MM.1S (cell line): ENCODE measurements at regions not wholly inside any gene's neighbourhood (a gene's known extent, or its start where the extent isn't known, plus 50 kb on each side); places are given as distances from the start of the nearest gene placed in this dataset.

Experiments used
- DNase-seq: peaks from one replicate; pipeline ENCODE4 v3.0.0-alpha.2; 2015
- H2AFZ ChIP-seq: fragments of 300-600 bp; sonication (generic); 2 replicates; pipeline ENCODE4 v1.6.0; 2016; ENCODE audit warnings: antibody characterized with exemption, low read length
- H3F3A ChIP-seq: fragments of 300-600 bp; sonication (generic); 2 replicates; pipeline ENCODE4 v1.6.1; 2016; ENCODE audit warnings: mild to moderate bottlenecking, antibody characterized with exemption, low read length, moderate library complexity, mixed read lengths; ENCODE audit not compliant: insufficient read depth
- H3K27ac ChIP-seq: fragments of 300-600 bp; sonication (generic); 2 replicates; pipeline ENCODE4 v1.5.1; 2016; ENCODE audit warnings: mild to moderate bottlenecking, low read length
- H3K27me3 ChIP-seq: fragments of 300-600 bp; sonication (generic); replicated peaks from 2 replicates; pipeline ENCODE4 v1.6.0; 2016; ENCODE audit warnings: low read length; ENCODE audit not compliant: insufficient read depth
- H3K36me3 ChIP-seq: fragments of 300-600 bp; sonication (generic); replicated peaks from 2 replicates; pipeline ENCODE4 v1.6.1; 2016; ENCODE audit warnings: mild to moderate bottlenecking, low read length, mixed read lengths; ENCODE audit not compliant: insufficient read depth
- H3K4me1 ChIP-seq: fragments of 300-600 bp; sonication (generic); 2 replicates; pipeline ENCODE4 v1.6.1; 2016; ENCODE audit warnings: low read length, mixed read lengths
- H3K4me2 ChIP-seq: fragments of 300-600 bp; sonication (generic); 2 replicates; pipeline ENCODE4 v1.6.0; 2016; ENCODE audit warnings: low read depth, low read length
- H3K4me3 ChIP-seq: fragments of 300-600 bp; sonication (generic); 2 replicates; pipeline ENCODE4 v1.5.1; 2016; ENCODE audit warnings: low read length, mixed read lengths
- H3K79me2 ChIP-seq: fragments of 300-600 bp; sonication (generic); 2 replicates; pipeline ENCODE4 v1.6.1; 2016; ENCODE audit warnings: mixed run types, low read length, mixed read lengths
- H3K9ac ChIP-seq: fragments of 300-600 bp; sonication (generic); 2 replicates; pipeline ENCODE4 v1.6.1; 2016; ENCODE audit warnings: low read length, mixed read lengths
- H3K9me2 ChIP-seq: fragments of 300-600 bp; sonication (generic); replicated peaks from 2 replicates; pipeline ENCODE4 v1.6.1; 2016; ENCODE audit warnings: mild to moderate bottlenecking, low read length, mixed read lengths; ENCODE audit not compliant: insufficient read depth
- H3K9me3 ChIP-seq: fragments of 300-600 bp; sonication (generic); replicated peaks from 2 replicates; pipeline ENCODE4 v1.6.1; 2016; ENCODE audit warnings: mild to moderate bottlenecking, low read length, mixed read lengths; ENCODE audit not compliant: insufficient read depth
- H4K20me1 ChIP-seq: fragments of 300-600 bp; sonication (generic); 2 replicates; pipeline ENCODE4 v1.6.1; 2016; ENCODE audit warnings: mild to moderate bottlenecking, low read length, moderate library complexity, mixed read lengths; ENCODE audit not compliant: insufficient read depth
- EZH2 ChIP-seq: fragments of 300-600 bp; sonication (generic); optimal IDR thresholded peaks from 2 replicates; pipeline ENCODE3; 2017; ENCODE audit warnings: low read depth, mild to moderate bottlenecking, antibody characterized with exemption, low read length, mixed read lengths
- EZH2phosphoT487 ChIP-seq: fragments of 300-600 bp; sonication (generic); IDR thresholded peaks from 2 replicates; pipeline ENCODE4 v1.6.1; 2018; ENCODE audit warnings: antibody characterized with exemption, low read length
- TF ChIP-seq, protein P1 (sequence below): fragments of 300-600 bp; sonication (generic); IDR thresholded peaks from 2 replicates; pipeline ENCODE4 v1.5.1; 2016; ENCODE audit warnings: antibody characterized with exemption, low read length, mixed read lengths

DNA sequence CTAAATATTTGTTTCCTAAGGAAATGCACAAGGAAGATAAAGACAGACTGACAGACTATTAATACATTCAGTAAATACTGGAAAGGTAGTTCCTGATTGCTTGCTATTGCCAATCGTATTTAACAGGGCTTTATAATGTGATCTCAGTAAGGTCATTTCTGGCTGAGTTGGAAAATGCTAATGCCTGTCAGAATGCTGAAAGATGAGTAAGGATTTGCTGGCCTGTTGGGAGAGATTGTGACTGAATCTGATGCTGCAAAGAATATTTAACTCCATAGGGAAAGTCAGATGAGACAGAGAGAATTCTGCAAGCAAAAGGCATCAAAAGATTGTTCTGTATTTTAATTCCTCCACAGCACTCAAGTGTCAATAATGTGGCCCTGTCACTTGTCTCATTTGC is 169.0 kb downstream of the BEND2 start:
- no peaks in the 10 kb centered on the region for H3K27me3 ChIP-seq
- H3K9me2 ChIP-seq: no peaks in the 10 kb centered on the region
- no peaks in the 10 kb centered on the region for H3K36me3 ChIP-seq
- DNase-seq: no peak
- no peaks in the 10 kb centered on the region for H3K79me2 ChIP-seq
- TF ChIP-seq, protein P1, sequence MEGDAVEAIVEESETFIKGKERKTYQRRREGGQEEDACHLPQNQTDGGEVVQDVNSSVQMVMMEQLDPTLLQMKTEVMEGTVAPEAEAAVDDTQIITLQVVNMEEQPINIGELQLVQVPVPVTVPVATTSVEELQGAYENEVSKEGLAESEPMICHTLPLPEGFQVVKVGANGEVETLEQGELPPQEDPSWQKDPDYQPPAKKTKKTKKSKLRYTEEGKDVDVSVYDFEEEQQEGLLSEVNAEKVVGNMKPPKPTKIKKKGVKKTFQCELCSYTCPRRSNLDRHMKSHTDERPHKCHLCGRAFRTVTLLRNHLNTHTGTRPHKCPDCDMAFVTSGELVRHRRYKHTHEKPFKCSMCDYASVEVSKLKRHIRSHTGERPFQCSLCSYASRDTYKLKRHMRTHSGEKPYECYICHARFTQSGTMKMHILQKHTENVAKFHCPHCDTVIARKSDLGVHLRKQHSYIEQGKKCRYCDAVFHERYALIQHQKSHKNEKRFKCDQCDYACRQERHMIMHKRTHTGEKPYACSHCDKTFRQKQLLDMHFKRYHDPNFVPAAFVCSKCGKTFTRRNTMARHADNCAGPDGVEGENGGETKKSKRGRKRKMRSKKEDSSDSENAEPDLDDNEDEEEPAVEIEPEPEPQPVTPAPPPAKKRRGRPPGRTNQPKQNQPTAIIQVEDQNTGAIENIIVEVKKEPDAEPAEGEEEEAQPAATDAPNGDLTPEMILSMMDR: no peak
- TF ChIP-seq EZH2: no peak
- no peak for TF ChIP-seq EZH2phosphoT487
- H3K9ac ChIP-seq: no peak overlapping the region
- no peak overlapping the region for H2AFZ ChIP-seq
- no peak overlapping the region for H3K27ac ChIP-seq
- H3K4me1 ChIP-seq: no peaks in the 10 kb centered on the region
- no peaks in the 10 kb centered on the region for H3F3A ChIP-seq
- H3K4me3 ChIP-seq: no peak overlapping the region
- no peaks in the 10 kb centered on the region for H4K20me1 ChIP-seq
- H3K9me3 ChIP-seq: no peaks in the 10 kb centered on the region
- no peak overlapping the region for H3K4me2 ChIP-seq

DNA sequence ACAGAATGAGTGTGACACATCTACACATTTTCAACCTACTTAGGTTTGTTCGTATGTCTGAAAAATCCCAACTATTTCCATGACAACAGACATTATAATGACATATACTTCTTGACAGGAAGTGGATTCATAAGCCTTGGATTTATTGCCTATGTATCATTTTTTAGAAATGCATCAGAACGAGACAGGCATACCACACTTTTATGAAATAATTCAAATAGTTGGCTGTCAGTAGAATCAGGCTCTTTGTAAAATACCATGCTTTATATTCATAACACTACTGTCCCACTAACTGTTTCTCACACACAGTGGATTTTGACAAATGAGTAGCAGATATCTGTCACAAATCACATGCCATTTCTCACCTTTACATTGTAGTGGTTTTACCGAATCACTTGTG is 173.2 kb downstream of the BEND2 start:
- TF ChIP-seq EZH2phosphoT487 (no peak), EZH2 (no peak)
- TF ChIP-seq, protein P1: no peak
- Histone ChIP-seq H3K4me1 (no peaks in the 10 kb centered on the region), H3K9me3 (no peaks in the 10 kb centered on the region), H3F3A (no peaks in the 10 kb centered on the region), H3K9me2 (no peaks in the 10 kb centered on the region), H3K4me3 (no peak overlapping the region), H3K36me3 (no peaks in the 10 kb centered on the region), H3K79me2 (no peaks in the 10 kb centered on the region), H3K27me3 (no peaks in the 10 kb centered on the region), H3K4me2 (no peak overlapping the region), H4K20me1 (no peaks in the 10 kb centered on the region), H3K9ac (no peak overlapping the region), H2AFZ (no peak overlapping the region), H3K27ac (no peak overlapping the region)
- DNase-seq: no peak

DNA sequence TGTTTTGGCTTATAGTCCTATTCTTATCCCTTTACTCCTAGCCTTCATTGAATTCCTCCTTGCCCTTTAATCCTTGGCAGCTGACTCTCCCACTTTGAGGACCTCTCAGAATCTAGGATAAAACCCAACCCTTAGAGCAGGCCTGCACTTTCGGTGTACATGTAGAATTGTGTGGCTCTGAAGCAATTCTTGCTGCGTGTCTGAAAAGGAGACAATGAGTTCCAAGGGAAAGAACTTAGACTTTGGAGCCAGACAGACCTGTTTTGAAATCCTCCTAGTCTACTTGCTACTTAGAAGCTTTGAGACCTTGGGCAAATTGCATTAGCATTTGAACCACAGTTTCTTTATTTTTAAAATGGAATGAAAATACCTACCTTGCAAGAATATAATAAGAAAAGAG is 175.2 kb downstream of the BEND2 start:
- H3F3A ChIP-seq: no peaks in the 10 kb centered on the region
- H2AFZ ChIP-seq: no peak overlapping the region
- H3K4me2 ChIP-seq: no peak overlapping the region
- no peaks in the 10 kb centered on the region for H3K27me3 ChIP-seq
- no peaks in the 10 kb centered on the region for H3K9me3 ChIP-seq
- no peaks in the 10 kb centered on the region for H3K36me3 ChIP-seq
- no peak overlapping the region for H3K9ac ChIP-seq
- H4K20me1 ChIP-seq: no peaks in the 10 kb centered on the region
- no peaks in the 10 kb centered on the region for H3K4me1 ChIP-seq
- TF ChIP-seq EZH2: no peak
- H3K27ac ChIP-seq: no peak overlapping the region
- DNase-seq: no peak
- H3K79me2 ChIP-seq: no peaks in the 10 kb centered on the region
- H3K9me2 ChIP-seq: no peaks in the 10 kb centered on the region
- H3K4me3 ChIP-seq: no peak overlapping the region

DNA sequence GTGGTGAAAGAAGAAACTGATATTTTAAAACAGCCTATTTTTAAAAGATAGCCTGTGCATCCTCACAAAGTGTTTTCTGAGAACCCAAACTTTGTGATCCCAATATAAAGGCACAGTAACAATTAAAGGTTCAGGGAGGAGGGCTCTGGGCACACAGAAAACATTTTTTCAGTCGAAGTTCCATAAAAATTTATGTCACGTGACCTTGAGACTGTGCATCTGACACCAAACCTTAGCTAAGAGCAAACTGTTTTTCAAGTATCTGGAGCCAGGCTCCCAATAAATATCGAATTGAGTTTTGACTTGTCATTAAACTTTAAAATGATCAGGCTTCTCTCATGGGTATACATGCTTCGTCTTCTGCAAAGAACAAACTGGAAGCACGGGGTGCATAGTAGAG is 177.9 kb downstream of the BEND2 start:
- H3K4me3 ChIP-seq: no peak overlapping the region
- no peak for TF ChIP-seq EZH2phosphoT487
- TF ChIP-seq, protein P1: no peak
- no peak for TF ChIP-seq EZH2
- H3K36me3 ChIP-seq: no peaks in the 10 kb centered on the region
- DNase-seq: no peak
- H3K27me3 ChIP-seq: no peaks in the 10 kb centered on the region
- no peak overlapping the region for H3K4me2 ChIP-seq
- H4K20me1 ChIP-seq: no peaks in the 10 kb centered on the region
- H3K4me1 ChIP-seq: no peaks in the 10 kb centered on the region
- H3K9me3 ChIP-seq: no peaks in the 10 kb centered on the region
- H3F3A ChIP-seq: no peaks in the 10 kb centered on the region
- H3K9ac ChIP-seq: no peak overlapping the region
- H3K27ac ChIP-seq: no peak overlapping the region
- H3K9me2 ChIP-seq: no peaks in the 10 kb centered on the region
- no peaks in the 10 kb centered on the region for H3K79me2 ChIP-seq
- no peak overlapping the region for H2AFZ ChIP-seq
